Prostate gland (tissue), 2 donors: ENCODE measurements at regions not wholly inside any gene's neighbourhood (a gene's known extent, or its start where the extent isn't known, plus 50 kb on each side); places are given as distances from the start of the nearest gene placed in this dataset.

Experiments used
- CTCF ChIP-seq, 4 experiments: fragments of 200-600 bp in 2 of 4; fragments of 450-650 bp in 2 of 4; sonication (generic) in 2 of 4; IDR thresholded peaks; 1 replicate in 3 of 4; 2 replicates in 1 of 4; pipeline ENCODE4 v1.5.1; 2016 to 2019; ENCODE audit warnings: antibody characterized with exemption in 4 of 4, mild to moderate bottlenecking in 2 of 4, moderate library complexity in 2 of 4
- POLR2A ChIP-seq: fragments of 450-650 bp; IDR thresholded peaks from one replicate; pipeline ENCODE4 v1.6.1; 2016; ENCODE audit warnings: antibody characterized with exemption, mild to moderate bottlenecking

DNA sequence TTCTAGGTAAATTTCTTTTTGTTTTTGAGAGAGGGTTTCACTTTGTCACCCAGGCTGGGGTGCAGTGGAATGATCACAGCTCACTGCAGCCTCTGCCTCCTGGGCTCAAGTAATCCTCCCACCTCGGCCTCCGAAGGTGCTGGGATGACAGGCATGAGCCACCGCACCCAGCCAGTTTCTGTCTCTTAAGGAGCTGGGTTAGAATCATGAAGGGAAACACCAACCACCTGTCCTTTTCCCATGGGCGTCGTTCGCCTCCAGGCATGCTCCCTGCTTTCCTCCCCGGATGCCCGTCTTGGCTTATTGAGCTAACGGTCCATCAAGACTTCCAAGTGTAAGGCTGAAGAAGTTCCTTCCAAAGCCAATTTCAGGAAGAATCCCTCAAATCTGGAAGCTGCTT, 85.9 kb downstream of the SOX1 start:
- TF ChIP-seq CTCF (IDR thresholded peaks at IDR 0.05) (no peak), POLR2A (no peak)
